ENCODE measurements at regions not wholly inside any gene's neighbourhood (a gene's known extent, or its start where the extent isn't known, plus 50 kb on each side); places are given as distances from the start of the nearest gene placed in this dataset.

DNA sequence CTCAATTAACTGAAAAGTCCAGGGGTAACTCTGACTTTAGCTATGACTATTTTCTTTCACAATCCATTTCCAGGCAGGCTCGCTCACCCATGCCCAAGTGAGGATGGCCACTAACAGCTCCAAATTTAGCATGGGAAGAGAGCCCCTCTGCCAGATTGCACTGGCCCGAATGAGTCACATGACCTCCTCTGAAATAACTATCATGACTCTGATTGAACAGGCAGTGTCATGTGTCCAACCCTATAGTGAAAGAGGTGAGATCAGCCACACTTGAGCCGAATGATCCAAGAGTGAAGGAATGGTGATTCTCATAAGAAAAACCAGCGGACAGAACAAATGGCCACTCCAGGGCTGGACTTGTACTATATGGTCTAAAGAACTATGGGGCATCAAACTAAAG lies 242.3 kb downstream of the NSG2 start:
- TF ChIP-seq, protein P1, sequence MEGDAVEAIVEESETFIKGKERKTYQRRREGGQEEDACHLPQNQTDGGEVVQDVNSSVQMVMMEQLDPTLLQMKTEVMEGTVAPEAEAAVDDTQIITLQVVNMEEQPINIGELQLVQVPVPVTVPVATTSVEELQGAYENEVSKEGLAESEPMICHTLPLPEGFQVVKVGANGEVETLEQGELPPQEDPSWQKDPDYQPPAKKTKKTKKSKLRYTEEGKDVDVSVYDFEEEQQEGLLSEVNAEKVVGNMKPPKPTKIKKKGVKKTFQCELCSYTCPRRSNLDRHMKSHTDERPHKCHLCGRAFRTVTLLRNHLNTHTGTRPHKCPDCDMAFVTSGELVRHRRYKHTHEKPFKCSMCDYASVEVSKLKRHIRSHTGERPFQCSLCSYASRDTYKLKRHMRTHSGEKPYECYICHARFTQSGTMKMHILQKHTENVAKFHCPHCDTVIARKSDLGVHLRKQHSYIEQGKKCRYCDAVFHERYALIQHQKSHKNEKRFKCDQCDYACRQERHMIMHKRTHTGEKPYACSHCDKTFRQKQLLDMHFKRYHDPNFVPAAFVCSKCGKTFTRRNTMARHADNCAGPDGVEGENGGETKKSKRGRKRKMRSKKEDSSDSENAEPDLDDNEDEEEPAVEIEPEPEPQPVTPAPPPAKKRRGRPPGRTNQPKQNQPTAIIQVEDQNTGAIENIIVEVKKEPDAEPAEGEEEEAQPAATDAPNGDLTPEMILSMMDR (conservative IDR thresholded peaks at IDR 0.05; ENCODE audit: low read length) = no peak
- TF ChIP-seq EZH2phosphoT487 (IDR thresholded peaks at IDR 0.05; ENCODE audit: borderline replicate concordance, low read depth, low read length) = no peak

Measured in OCI-LY7 (cell line).